Neural crest cell (in vitro differentiated cells): ENCODE measurements at regions not wholly inside any gene's neighbourhood (a gene's known extent, or its start where the extent isn't known, plus 50 kb on each side); places are given as distances from the start of the nearest gene placed in this dataset.

ENCODE experiments used
- DNase-seq: peaks from one replicate; pipeline ENCODE4 v3.0.0; 2021; ENCODE audit warnings: low read depth, mixed read lengths, low spot score
- H3K27ac Mint-ChIP-seq: one replicate; pipeline ENCODE4 v1.8.0; 2021; ENCODE audit warnings: mild to moderate bottlenecking, mixed read lengths; ENCODE audit not compliant: unreplicated experiment
- H3K27me3 Mint-ChIP-seq: 2 replicates; pipeline ENCODE4 v1.8.0; 2021; ENCODE audit warnings: low read depth, mild to moderate bottlenecking, mixed read lengths
- H3K36me3 Mint-ChIP-seq: 2 replicates; pipeline ENCODE4 v1.8.0; 2021; ENCODE audit warnings: low read depth, mild to moderate bottlenecking, mixed read lengths
- H3K4me1 Mint-ChIP-seq: 2 replicates; pipeline ENCODE4 v1.8.0; 2021; ENCODE audit warnings: mixed read lengths
- H3K4me3 Mint-ChIP-seq: one replicate; pipeline ENCODE4 v1.8.0; 2021; ENCODE audit warnings: mild to moderate bottlenecking, mixed read lengths
- H3K9me3 Mint-ChIP-seq: 2 replicates; pipeline ENCODE4 v1.8.0; 2021; ENCODE audit warnings: mixed read lengths
- TF ChIP-seq, protein P1 (sequence below): fragments of 200-600 bp; sonication (generic); conservative IDR thresholded peaks from 2 replicates; pipeline ENCODE4 v1.5.0; 2021; ENCODE audit warnings: antibody characterized with exemption, mild to moderate bottlenecking

DNA sequence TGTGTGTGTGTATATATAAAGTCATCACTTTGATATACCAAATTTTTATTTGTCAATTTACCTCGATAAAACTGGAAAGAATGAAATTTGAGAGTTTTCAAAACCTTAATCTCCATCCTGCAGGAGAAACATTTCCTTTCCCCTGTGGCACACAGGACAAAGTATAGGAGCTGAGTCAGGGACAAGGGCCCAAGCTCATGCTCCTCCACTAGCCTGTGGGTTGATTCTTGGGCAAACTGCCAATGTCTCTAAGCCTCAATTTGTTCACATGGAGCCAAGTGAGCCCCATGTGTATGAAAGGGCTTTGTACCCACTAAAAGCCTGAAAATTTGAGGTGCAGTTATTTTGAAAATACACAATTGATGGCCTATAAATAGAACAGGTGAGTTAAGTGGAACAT, 60.3 kb upstream of the IL6 start:
- Mint-ChIP-seq H3K4me3 (no peak overlapping the region), H3K4me1 (peaks cover 7% of the 10 kb centered on the region), H3K27me3 (no peaks in the 10 kb centered on the region), H3K27ac (no peak overlapping the region), H3K9me3 (peaks cover 3% of the 10 kb centered on the region), H3K36me3 (no peaks in the 10 kb centered on the region)
- no peak for DNase-seq
- TF ChIP-seq, protein P1, sequence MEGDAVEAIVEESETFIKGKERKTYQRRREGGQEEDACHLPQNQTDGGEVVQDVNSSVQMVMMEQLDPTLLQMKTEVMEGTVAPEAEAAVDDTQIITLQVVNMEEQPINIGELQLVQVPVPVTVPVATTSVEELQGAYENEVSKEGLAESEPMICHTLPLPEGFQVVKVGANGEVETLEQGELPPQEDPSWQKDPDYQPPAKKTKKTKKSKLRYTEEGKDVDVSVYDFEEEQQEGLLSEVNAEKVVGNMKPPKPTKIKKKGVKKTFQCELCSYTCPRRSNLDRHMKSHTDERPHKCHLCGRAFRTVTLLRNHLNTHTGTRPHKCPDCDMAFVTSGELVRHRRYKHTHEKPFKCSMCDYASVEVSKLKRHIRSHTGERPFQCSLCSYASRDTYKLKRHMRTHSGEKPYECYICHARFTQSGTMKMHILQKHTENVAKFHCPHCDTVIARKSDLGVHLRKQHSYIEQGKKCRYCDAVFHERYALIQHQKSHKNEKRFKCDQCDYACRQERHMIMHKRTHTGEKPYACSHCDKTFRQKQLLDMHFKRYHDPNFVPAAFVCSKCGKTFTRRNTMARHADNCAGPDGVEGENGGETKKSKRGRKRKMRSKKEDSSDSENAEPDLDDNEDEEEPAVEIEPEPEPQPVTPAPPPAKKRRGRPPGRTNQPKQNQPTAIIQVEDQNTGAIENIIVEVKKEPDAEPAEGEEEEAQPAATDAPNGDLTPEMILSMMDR, result no peak

DNA sequence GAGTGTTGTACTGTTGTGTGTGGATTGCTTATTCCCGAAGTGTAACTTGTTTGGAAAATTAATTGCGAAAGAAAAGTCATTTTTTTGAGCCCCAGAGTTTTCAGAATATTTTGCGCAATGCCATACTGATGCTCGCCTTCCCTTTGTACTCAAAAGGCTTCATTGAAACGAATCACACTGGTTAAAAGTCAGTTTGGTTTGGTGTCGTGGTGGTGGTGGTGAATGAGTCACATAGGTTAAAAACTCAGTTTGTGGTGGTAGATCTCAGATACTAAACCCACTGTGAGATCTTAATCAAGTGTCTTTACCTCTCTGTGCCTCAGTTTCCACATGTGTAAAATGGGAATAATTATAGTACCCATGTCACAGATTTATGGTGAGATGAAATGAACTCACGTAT, 61.1 kb upstream of the IL6 start:
- no peak overlapping the region for H3K4me3 Mint-ChIP-seq
- H3K4me1 Mint-ChIP-seq, result peaks cover 7% of the 10 kb centered on the region
- no peak overlapping the region for H3K27ac Mint-ChIP-seq
- H3K36me3 Mint-ChIP-seq, result no peaks in the 10 kb centered on the region
- peaks cover 3% of the 10 kb centered on the region for H3K9me3 Mint-ChIP-seq
- H3K27me3 Mint-ChIP-seq, result no peaks in the 10 kb centered on the region
- no peak for DNase-seq
- TF ChIP-seq, protein P1, result no peak

DNA sequence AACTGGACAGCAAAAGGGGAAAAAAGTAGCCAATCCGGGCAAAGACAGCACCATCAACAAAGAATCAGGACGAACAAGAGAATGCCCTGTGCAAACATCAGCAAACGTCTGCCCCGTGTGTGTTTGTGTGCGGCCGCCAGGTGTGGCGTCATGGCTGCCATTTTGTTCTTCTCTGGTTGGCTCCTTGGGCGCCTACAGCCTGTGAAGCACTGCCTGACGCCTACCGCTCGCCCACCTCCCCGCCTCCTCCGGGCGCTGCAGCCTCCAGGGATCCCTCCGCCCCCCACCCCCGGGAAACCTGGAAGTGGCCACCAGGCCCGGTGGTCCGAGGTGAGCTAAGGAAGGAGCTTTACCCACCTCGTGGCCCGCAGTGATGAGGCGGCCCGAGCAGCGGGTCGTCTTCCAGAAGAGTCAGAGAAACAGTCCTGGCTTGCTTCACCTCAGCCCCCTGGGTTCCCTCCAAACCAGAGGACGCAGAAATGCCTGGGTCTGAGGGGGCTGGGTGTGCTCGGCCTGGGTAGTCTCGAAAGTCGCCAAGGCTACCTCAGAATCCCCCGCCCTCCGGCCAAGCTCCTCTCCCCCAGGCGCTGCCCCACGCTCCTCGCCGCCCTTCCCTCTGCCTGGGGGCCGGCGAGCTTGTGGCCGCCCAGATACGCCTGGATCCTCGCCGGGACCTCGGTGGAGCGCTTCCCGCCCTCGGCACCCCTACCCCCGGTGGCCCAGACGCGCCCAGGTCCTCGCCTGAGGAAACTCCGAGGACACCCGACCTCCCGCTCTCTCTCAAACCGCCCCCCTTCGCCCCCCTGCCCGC, 61.8 kb upstream of the IL6 start:
- Mint-ChIP-seq H3K4me1 (peaks cover 7% of the 10 kb centered on the region), H3K27me3 (no peaks in the 10 kb centered on the region), H3K9me3 (peaks cover 3% of the 10 kb centered on the region), H3K27ac (no peak overlapping the region), H3K4me3 (no peak overlapping the region), H3K36me3 (no peaks in the 10 kb centered on the region)
- no peak for DNase-seq
- TF ChIP-seq, protein P1, result no peak

DNA sequence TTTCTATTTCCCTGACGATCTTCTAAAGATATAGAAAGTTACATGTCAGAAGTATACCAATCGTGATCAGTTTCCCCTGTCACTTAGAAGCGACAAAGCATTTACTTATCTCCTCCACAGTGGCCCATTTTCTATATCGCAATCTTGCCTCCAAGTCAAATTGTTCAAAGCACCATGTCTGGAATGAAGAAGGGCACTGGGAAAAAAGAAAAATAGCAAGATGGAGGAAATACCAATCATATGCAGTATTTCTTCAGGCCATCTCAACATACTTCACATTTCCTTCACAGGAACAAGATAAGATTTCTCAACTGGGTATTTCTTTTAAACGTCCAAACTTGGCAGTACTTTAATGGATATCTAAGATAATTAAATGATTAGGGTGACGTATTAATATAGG, 63.3 kb upstream of the IL6 start:
- Mint-ChIP-seq H3K27me3 (no peaks in the 10 kb centered on the region), H3K27ac (no peak overlapping the region)
- no peak for DNase-seq

DNA sequence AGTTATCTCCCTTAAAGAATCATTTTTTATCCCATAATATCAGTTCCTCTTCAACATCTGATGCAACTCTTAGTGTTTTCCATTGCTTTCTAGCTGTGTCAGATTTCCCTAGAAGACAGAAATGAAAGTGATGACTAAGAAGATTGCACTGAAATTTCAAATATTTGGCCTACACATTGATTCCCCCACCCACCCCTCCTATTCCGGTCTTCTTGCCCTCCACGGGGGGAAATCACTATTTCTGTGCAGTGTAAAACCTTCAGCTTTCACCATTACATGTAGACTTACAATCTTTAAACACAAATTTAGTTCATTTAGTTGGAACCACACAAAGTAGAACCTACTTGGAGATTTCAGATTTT, 63.7 kb upstream of the IL6 start:
- no peaks in the 10 kb centered on the region for H3K27me3 Mint-ChIP-seq
- DNase-seq, result no peak
- H3K9me3 Mint-ChIP-seq, result peaks cover 6% of the 10 kb centered on the region
- H3K27ac Mint-ChIP-seq, result no peak overlapping the region
- H3K36me3 Mint-ChIP-seq, result no peaks in the 10 kb centered on the region
- H3K4me1 Mint-ChIP-seq, result peaks cover 7% of the 10 kb centered on the region
- H3K4me3 Mint-ChIP-seq, result no peak overlapping the region
- TF ChIP-seq, protein P1, result no peak

More for the DNA sequence above, 63.3 kb upstream of the IL6 start:
- H3K36me3 Mint-ChIP-seq, result no peaks in the 10 kb centered on the region
- no peak overlapping the region for H3K4me3 Mint-ChIP-seq
- H3K4me1 Mint-ChIP-seq, result peaks cover 7% of the 10 kb centered on the region
- TF ChIP-seq, protein P1, result no peak
- H3K9me3 Mint-ChIP-seq, result peaks cover 3% of the 10 kb centered on the region
